ENCODE measurements at regions not wholly inside any gene's neighbourhood (a gene's known extent, or its start where the extent isn't known, plus 50 kb on each side); places are given as distances from the start of the nearest gene placed in this dataset.

DNA sequence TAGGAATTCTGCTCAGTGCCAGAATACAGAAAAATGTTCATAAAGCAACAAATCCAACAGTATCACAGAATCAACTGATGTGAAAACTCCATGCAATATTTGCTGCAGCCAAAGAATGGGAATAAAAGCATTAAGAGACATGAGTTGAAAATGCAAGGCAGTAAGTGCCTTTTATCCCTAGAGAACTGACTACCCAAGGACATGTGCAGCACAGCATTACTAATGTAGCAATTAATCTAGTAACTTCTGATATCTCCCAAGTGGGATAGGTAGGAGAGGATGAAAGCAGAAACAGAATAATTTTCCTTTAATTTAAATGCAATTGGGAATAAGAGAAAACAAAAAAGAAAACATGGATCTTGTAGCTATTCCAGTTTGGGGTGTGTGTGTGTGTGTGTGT lies 497.5 kb upstream of the CBLB start:
- TF ChIP-seq, protein P1, sequence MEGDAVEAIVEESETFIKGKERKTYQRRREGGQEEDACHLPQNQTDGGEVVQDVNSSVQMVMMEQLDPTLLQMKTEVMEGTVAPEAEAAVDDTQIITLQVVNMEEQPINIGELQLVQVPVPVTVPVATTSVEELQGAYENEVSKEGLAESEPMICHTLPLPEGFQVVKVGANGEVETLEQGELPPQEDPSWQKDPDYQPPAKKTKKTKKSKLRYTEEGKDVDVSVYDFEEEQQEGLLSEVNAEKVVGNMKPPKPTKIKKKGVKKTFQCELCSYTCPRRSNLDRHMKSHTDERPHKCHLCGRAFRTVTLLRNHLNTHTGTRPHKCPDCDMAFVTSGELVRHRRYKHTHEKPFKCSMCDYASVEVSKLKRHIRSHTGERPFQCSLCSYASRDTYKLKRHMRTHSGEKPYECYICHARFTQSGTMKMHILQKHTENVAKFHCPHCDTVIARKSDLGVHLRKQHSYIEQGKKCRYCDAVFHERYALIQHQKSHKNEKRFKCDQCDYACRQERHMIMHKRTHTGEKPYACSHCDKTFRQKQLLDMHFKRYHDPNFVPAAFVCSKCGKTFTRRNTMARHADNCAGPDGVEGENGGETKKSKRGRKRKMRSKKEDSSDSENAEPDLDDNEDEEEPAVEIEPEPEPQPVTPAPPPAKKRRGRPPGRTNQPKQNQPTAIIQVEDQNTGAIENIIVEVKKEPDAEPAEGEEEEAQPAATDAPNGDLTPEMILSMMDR (IDR thresholded peaks at IDR 0.05; ENCODE audit: low read length), result no peak
- no peak for TF ChIP-seq EZH2 (IDR thresholded peaks at IDR 0.05; ENCODE audit: borderline replicate concordance, low read length)

All from OCI-LY1 (cell line).